ENCODE measurements at regions not wholly inside any gene's neighbourhood (a gene's known extent, or its start where the extent isn't known, plus 50 kb on each side); places are given as distances from the start of the nearest gene placed in this dataset.

GRCh38 chr18:29309366-29309765 lies 1132.4 kb upstream of the CDH2 start:
- DNase-seq (ENCODE audit: low read depth in 1 of 2, low spot score in 1 of 2) (no peak), ATAC-seq (no peak), FAIRE-seq (no peak)
- no peak for TF ChIP-seq EP300 (IDR thresholded peaks at IDR 0.05)
- TF ChIP-seq CHD2 (IDR thresholded peaks at IDR 0.05; ENCODE audit: low read length, partially characterized antibody), result no peak
- no peak for TF ChIP-seq MAX (IDR thresholded peaks at IDR 0.05)
- no peak for TF ChIP-seq REST (IDR thresholded peaks at IDR 0.05)
- TF ChIP-seq RARB (CRISPR knock-in tag; IDR thresholded peaks at IDR 0.05), result no peak
- TF ChIP-seq HOXB5 (CRISPR knock-in tag; IDR thresholded peaks at IDR 0.05), result no peak
- no peak for TF ChIP-seq CEBPB (IDR thresholded peaks at IDR 0.05)
- H3K4me2 ChIP-seq, result no peak overlapping the region
- ChIA-PET POLR2A (no interaction called here), CTCF (no interaction called here)
- H3K4me3 ChIP-seq, result no peak overlapping the region
- H3K4me1 ChIP-seq, result no peaks in the 10 kb centered on the region
- H3K27ac ChIP-seq, result no peak overlapping the region
- 56% methylated on average over 1 of the region's 1 CpG for WGBS (ENCODE audit: missing lambda C conversion rate)
- no peaks in the 10 kb centered on the region for H3K9me3 ChIP-seq

- no peak for ATAC-seq
- POLR2A ChIA-PET, result no interaction called here
- no peak for FAIRE-seq
- Histone ChIP-seq H3K9me3 (no peaks in the 10 kb centered on the region), H3K4me2 (no peak overlapping the region), H3K27ac (no peak overlapping the region), H3K4me1 (no peaks in the 10 kb centered on the region), H3K4me3 (no peak overlapping the region)
- no peak for DNase-seq (ENCODE audit: low read depth in 1 of 2, low spot score in 1 of 2)
- CTCF ChIA-PET, result no interaction called here
- 63% methylated on average over 1 of the region's 1 CpG for WGBS (ENCODE audit: missing lambda C conversion rate)
- no peak for TF ChIP-seq POLR2AphosphoS2 (conservative IDR thresholded peaks at IDR 0.05; ENCODE audit: low read length)
- no peak for TF ChIP-seq NPAS2 (CRISPR knock-in tag; IDR thresholded peaks at IDR 0.05; ENCODE audit: borderline replicate concordance)
- no peak for TF ChIP-seq SREBF2 (IDR thresholded peaks at IDR 0.05)
- no peak for TF ChIP-seq KDM1A (IDR thresholded peaks at IDR 0.05; ENCODE audit: low read depth)
- TF ChIP-seq HMGXB4 (CRISPR knock-in tag; IDR thresholded peaks at IDR 0.05; ENCODE audit: borderline replicate concordance), result no peak
- no peak for TF ChIP-seq MAFK (IDR thresholded peaks at IDR 0.05; ENCODE audit: partially characterized antibody)
- no peak for TF ChIP-seq CEBPB (IDR thresholded peaks at IDR 0.05)
- TF ChIP-seq ZSCAN20 (CRISPR knock-in tag; IDR thresholded peaks at IDR 0.05), result no peak
- no peak for TF ChIP-seq USF2 (IDR thresholded peaks at IDR 0.05)
These were observed 1131.1 kb upstream of the CDH2 start for GRCh38 chr18:29307982-29308381.

- H3K4me3 ChIP-seq, result no peak overlapping the region
- no peaks in the 10 kb centered on the region for H3K4me1 ChIP-seq
- H3K27ac ChIP-seq, result no peak overlapping the region
- no peaks in the 10 kb centered on the region for H3K9me3 ChIP-seq
- 64% methylated on average over 2 of the region's 2 CpGs for WGBS (ENCODE audit: missing lambda C conversion rate)
- no peak overlapping the region for H3K4me2 ChIP-seq
- CTCF ChIA-PET, result no interaction called here
- POLR2A ChIA-PET, result no interaction called here
- no peak for DNase-seq (ENCODE audit: low read depth in 1 of 2, low spot score in 1 of 2)
- TF ChIP-seq HDAC2 (IDR thresholded peaks at IDR 0.05) (no peak), ZNF302 (CRISPR knock-in tag; IDR thresholded peaks at IDR 0.05) (no peak), FOSL2 (IDR thresholded peaks at IDR 0.05) (no peak), FOSL2 (CRISPR knock-in tag; IDR thresholded peaks at IDR 0.05) (no peak), MAZ (IDR thresholded peaks at IDR 0.05; ENCODE audit: borderline replicate concordance, low read depth, low read length) (no peak), EHF (CRISPR knock-in tag; IDR thresholded peaks at IDR 0.05) (no peak), NR3C1 (IDR thresholded peaks at IDR 0.05) (no peak), CHD2 (IDR thresholded peaks at IDR 0.05; ENCODE audit: low read length, partially characterized antibody) (no peak), JUNB (IDR thresholded peaks at IDR 0.05) (no peak), MAFK (IDR thresholded peaks at IDR 0.05; ENCODE audit: partially characterized antibody) (no peak), PBX3 (IDR thresholded peaks at IDR 0.05) (no peak), BCL3 (IDR thresholded peaks at IDR 0.05) (no peak), SMC3 (IDR thresholded peaks at IDR 0.05) (no peak), CEBPB (IDR thresholded peaks at IDR 0.05) (no peak), SREBF2 (IDR thresholded peaks at IDR 0.05) (no peak)
- no peak for ATAC-seq
- no peak for FAIRE-seq
These were observed 1130.3 kb upstream of the CDH2 start for GRCh38 chr18:29307231-29307630.
